22Rv1 (cell line): ENCODE measurements at regions not wholly inside any gene's neighbourhood (a gene's known extent, or its start where the extent isn't known, plus 50 kb on each side); places are given as distances from the start of the nearest gene placed in this dataset.

Experiments
- H3K27ac ChIP-seq: fragments of 450-650 bp; 2 replicates; pipeline ENCODE4 v1.5.1; 2017
- CTCF ChIP-seq: fragments of 450-650 bp; IDR thresholded peaks from 2 replicates; pipeline ENCODE4 v1.5.1; 2017; ENCODE audit warnings: mild to moderate bottlenecking
- ZFX ChIP-seq: fragments of 450-650 bp; IDR thresholded peaks from 2 replicates; pipeline ENCODE4 v1.6.1; 2017; ENCODE audit warnings: antibody characterized with exemption, borderline replicate concordance

- H3K27ac ChIP-seq, result no peak overlapping the region
- TF ChIP-seq ZFX (no peak), CTCF (no peak)
Observed at GRCh38 chr2:184026961-184027360, 571.4 kb upstream of the ZNF804A start.

GRCh38 chr2:184030245-184030644, 568.1 kb upstream of the ZNF804A start:
- H3K27ac ChIP-seq, result no peak overlapping the region
- TF ChIP-seq CTCF (no peak), ZFX (no peak)

- H3K27ac ChIP-seq, result no peak overlapping the region
- TF ChIP-seq ZFX (no peak), CTCF (no peak)
Observed at GRCh38 chr2:184030989-184031388, 567.3 kb upstream of the ZNF804A start.

GRCh38 chr2:184031402-184032147, 566.8 kb upstream of the ZNF804A start:
- H3K27ac ChIP-seq, result no peak overlapping the region
- no peak for TF ChIP-seq CTCF
- no peak for TF ChIP-seq ZFX

GRCh38 chr2:184032983-184033382, 565.3 kb upstream of the ZNF804A start:
- no peak for TF ChIP-seq ZFX
- TF ChIP-seq CTCF, result no peak
- H3K27ac ChIP-seq, result no peak overlapping the region

GRCh38 chr2:184037273-184037672, 561.1 kb upstream of the ZNF804A start:
- no peak overlapping the region for H3K27ac ChIP-seq
- TF ChIP-seq CTCF (no peak), ZFX (no peak)

- H3K27ac ChIP-seq, result no peak overlapping the region
- TF ChIP-seq ZFX (no peak), CTCF (no peak)
Observed at GRCh38 chr2:184039493-184039892, 558.8 kb upstream of the ZNF804A start.
